Right lung (tissue), 2 donors: ENCODE measurements at regions not wholly inside any gene's neighbourhood (a gene's known extent, or its start where the extent isn't known, plus 50 kb on each side); places are given as distances from the start of the nearest gene placed in this dataset.
A peak's percentile ranks its signal among the peaks of the same experiment; 100 is the strongest.
"Not testable (repeated sequence)": the region's sequence is repeated elsewhere in the genome, so short reads cannot be mapped to it uniquely, and the experiment has no call there.

Source experiments
- DNase-seq, 2 donors: peaks; one replicate each; pipeline ENCODE4 v3.0.0-alpha.2; 2013

GRCh38 chr4:85106166-85106565, 139.7 kb upstream of the WDFY3 start:
- DNase-seq, result no peak

GRCh38 chr4:85106805-85107336, 140.4 kb upstream of the WDFY3 start:
- no peak for DNase-seq

GRCh38 chr4:85107553-85107952, 141.1 kb upstream of the WDFY3 start:
- no peak for DNase-seq

GRCh38 chr4:85113706-85114105, 147.2 kb upstream of the WDFY3 start:
- no peak for DNase-seq

- DNase-seq, result no peak
Measured at GRCh38 chr4:85114526-85114925, 148.0 kb upstream of the WDFY3 start.

- no peak for DNase-seq
Measured at GRCh38 chr4:85116008-85116407, 149.5 kb upstream of the WDFY3 start.

GRCh38 chr4:85125688-85126087, 159.2 kb upstream of the WDFY3 start:
- no peak for DNase-seq

- DNase-seq, result no peak
Measured at GRCh38 chr4:85126991-85127591, 160.6 kb upstream of the WDFY3 start.

GRCh38 chr4:85127653-85128052, 161.2 kb upstream of the WDFY3 start:
- DNase-seq, result no peak

GRCh38 chr4:85128246-85129204, 162.0 kb upstream of the WDFY3 start:
- DNase-seq, result no peak

GRCh38 chr4:85129354-85130125, 163.1 kb upstream of the WDFY3 start:
- DNase-seq, result not testable (repeated sequence)

GRCh38 chr4:85132117-85132516, 165.6 kb upstream of the WDFY3 start:
- DNase-seq, result no peak

GRCh38 chr4:85132570-85132969, 166.1 kb upstream of the WDFY3 start:
- no peak for DNase-seq

GRCh38 chr4:85139749-85140148, 173.3 kb upstream of the WDFY3 start:
- DNase-seq, result not testable (repeated sequence)

- DNase-seq, result no peak
Measured at GRCh38 chr4:85142451-85142850, 176.0 kb upstream of the WDFY3 start.

GRCh38 chr4:85147481-85148076, 181.1 kb upstream of the WDFY3 start:
- peak; percentile 34 to 53 for DNase-seq

GRCh38 chr4:85149676-85150075, 183.2 kb upstream of the WDFY3 start:
- no peak for DNase-seq

- no peak for DNase-seq
Measured at GRCh38 chr4:85151371-85151770, 184.9 kb upstream of the WDFY3 start.

GRCh38 chr4:85151786-85152185, 185.3 kb upstream of the WDFY3 start:
- DNase-seq, result no peak

- DNase-seq, result no peak
Measured at GRCh38 chr4:85152480-85152879, 186.0 kb upstream of the WDFY3 start.

GRCh38 chr4:85153221-85153620, 186.7 kb upstream of the WDFY3 start:
- no peak for DNase-seq

- no peak for DNase-seq
Measured at GRCh38 chr4:85154591-85154990, 188.1 kb upstream of the WDFY3 start.
